Panc1 (cell line): ENCODE measurements at regions not wholly inside any gene's neighbourhood (a gene's known extent, or its start where the extent isn't known, plus 50 kb on each side); places are given as distances from the start of the nearest gene placed in this dataset.

Experiments
- POLR2AphosphoS5 ChIP-seq: IDR thresholded peaks from 2 replicates; pipeline ENCODE4 v1.6.1; 2012; ENCODE audit warnings: mild to moderate bottlenecking, low read depth, low read length, moderate library complexity
- SIN3A ChIP-seq: IDR thresholded peaks from 2 replicates; pipeline ENCODE4 v1.6.1; 2012; ENCODE audit warnings: low read depth, mild to moderate bottlenecking, low read length, moderate library complexity, borderline replicate concordance; ENCODE audit not compliant: insufficient read depth
- TCF7L2 ChIP-seq: IDR thresholded peaks from 2 replicates; pipeline ENCODE4 v1.6.1; 2011; ENCODE audit warnings: mild to moderate bottlenecking, low read depth, low read length, inconsistent platforms
- TF ChIP-seq, protein P1 (sequence below): fragments of 450-650 bp; IDR thresholded peaks from 2 replicates; pipeline ENCODE4 v1.5.1; 2017; ENCODE audit warnings: mild to moderate bottlenecking
- TF ChIP-seq, protein P2 (sequence below), 2 experiments: IDR thresholded peaks; 2 replicates each; pipeline ENCODE4 v1.6.1; 2011 to 2012; ENCODE audit warnings: low read depth in 2 of 2, control low read depth in 1 of 2, low read length in 1 of 2, mild to moderate bottlenecking in 1 of 2, moderate library complexity in 1 of 2; ENCODE audit not compliant: insufficient read depth in 1 of 2

- TF ChIP-seq POLR2AphosphoS5 (no peak), SIN3A (no peak), TCF7L2 (no peak)
- TF ChIP-seq, protein P1, sequence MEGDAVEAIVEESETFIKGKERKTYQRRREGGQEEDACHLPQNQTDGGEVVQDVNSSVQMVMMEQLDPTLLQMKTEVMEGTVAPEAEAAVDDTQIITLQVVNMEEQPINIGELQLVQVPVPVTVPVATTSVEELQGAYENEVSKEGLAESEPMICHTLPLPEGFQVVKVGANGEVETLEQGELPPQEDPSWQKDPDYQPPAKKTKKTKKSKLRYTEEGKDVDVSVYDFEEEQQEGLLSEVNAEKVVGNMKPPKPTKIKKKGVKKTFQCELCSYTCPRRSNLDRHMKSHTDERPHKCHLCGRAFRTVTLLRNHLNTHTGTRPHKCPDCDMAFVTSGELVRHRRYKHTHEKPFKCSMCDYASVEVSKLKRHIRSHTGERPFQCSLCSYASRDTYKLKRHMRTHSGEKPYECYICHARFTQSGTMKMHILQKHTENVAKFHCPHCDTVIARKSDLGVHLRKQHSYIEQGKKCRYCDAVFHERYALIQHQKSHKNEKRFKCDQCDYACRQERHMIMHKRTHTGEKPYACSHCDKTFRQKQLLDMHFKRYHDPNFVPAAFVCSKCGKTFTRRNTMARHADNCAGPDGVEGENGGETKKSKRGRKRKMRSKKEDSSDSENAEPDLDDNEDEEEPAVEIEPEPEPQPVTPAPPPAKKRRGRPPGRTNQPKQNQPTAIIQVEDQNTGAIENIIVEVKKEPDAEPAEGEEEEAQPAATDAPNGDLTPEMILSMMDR = no peak
- TF ChIP-seq, protein P2, sequence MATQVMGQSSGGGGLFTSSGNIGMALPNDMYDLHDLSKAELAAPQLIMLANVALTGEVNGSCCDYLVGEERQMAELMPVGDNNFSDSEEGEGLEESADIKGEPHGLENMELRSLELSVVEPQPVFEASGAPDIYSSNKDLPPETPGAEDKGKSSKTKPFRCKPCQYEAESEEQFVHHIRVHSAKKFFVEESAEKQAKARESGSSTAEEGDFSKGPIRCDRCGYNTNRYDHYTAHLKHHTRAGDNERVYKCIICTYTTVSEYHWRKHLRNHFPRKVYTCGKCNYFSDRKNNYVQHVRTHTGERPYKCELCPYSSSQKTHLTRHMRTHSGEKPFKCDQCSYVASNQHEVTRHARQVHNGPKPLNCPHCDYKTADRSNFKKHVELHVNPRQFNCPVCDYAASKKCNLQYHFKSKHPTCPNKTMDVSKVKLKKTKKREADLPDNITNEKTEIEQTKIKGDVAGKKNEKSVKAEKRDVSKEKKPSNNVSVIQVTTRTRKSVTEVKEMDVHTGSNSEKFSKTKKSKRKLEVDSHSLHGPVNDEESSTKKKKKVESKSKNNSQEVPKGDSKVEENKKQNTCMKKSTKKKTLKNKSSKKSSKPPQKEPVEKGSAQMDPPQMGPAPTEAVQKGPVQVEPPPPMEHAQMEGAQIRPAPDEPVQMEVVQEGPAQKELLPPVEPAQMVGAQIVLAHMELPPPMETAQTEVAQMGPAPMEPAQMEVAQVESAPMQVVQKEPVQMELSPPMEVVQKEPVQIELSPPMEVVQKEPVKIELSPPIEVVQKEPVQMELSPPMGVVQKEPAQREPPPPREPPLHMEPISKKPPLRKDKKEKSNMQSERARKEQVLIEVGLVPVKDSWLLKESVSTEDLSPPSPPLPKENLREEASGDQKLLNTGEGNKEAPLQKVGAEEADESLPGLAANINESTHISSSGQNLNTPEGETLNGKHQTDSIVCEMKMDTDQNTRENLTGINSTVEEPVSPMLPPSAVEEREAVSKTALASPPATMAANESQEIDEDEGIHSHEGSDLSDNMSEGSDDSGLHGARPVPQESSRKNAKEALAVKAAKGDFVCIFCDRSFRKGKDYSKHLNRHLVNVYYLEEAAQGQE (IDR thresholded peaks at IDR 0.05; ENCODE audit: insufficient read depth in 1 of 2, low read depth in 2 of 2, low read length in 1 of 2) = no peak
Measured at GRCh38 chr7:112853422-112853821, 63.2 kb upstream of the TMEM168 start.
